ENCODE measurements at regions not wholly inside any gene's neighbourhood (a gene's known extent, or its start where the extent isn't known, plus 50 kb on each side); places are given as distances from the start of the nearest gene placed in this dataset.

GRCh38 chr5:79182141-79182540 is 53.8 kb upstream of the JMY start:
- peaks cover 18% of the 10 kb centered on the region for H3K4me1 ChIP-seq (ENCODE audit: control insufficient read depth, insufficient read depth, low read length)

GRCh38 chr5:79183011-79183410 is 52.9 kb upstream of the JMY start:
- DNase-seq (ENCODE audit: low read depth) = no peak
- Histone ChIP-seq H3K9ac (ENCODE audit: low read length) (no peak overlapping the region), H3K9me3 (ENCODE audit: control insufficient read depth, low read length) (no peaks in the 10 kb centered on the region), H3K4me1 (ENCODE audit: control insufficient read depth, insufficient read depth, low read length) (peaks cover 18% of the 10 kb centered on the region), H3K4me3 (ENCODE audit: low read length) (no peak overlapping the region), H3K27me3 (replicated peaks; ENCODE audit: control insufficient read depth, insufficient read depth, low read length) (no peaks in the 10 kb centered on the region), H3K36me3 (ENCODE audit: control insufficient read depth, insufficient read depth, low read length, severe bottlenecking) (no peaks in the 10 kb centered on the region)

More at GRCh38 chr5:79182141-79182540, 53.8 kb upstream of the JMY start:
- Histone ChIP-seq H3K36me3 (ENCODE audit: control insufficient read depth, insufficient read depth, low read length, severe bottlenecking) (no peaks in the 10 kb centered on the region), H3K4me3 (ENCODE audit: low read length) (no peak overlapping the region), H3K27me3 (replicated peaks; ENCODE audit: control insufficient read depth, insufficient read depth, low read length) (no peaks in the 10 kb centered on the region), H3K9me3 (ENCODE audit: control insufficient read depth, low read length) (no peaks in the 10 kb centered on the region), H3K9ac (ENCODE audit: low read length) (no peak overlapping the region)
- peak; percentile 14 for DNase-seq (ENCODE audit: low read depth)

- Histone ChIP-seq H3K4me3 (ENCODE audit: low read length) (no peak overlapping the region), H3K36me3 (ENCODE audit: control insufficient read depth, insufficient read depth, low read length, severe bottlenecking) (no peaks in the 10 kb centered on the region), H3K9ac (ENCODE audit: low read length) (no peak overlapping the region), H3K9me3 (ENCODE audit: control insufficient read depth, low read length) (no peaks in the 10 kb centered on the region), H3K27me3 (replicated peaks; ENCODE audit: control insufficient read depth, insufficient read depth, low read length) (no peaks in the 10 kb centered on the region), H3K4me1 (ENCODE audit: control insufficient read depth, insufficient read depth, low read length) (peaks cover 18% of the 10 kb centered on the region)
- no peak for DNase-seq (ENCODE audit: low read depth)
Measured at GRCh38 chr5:79183617-79184016, 52.3 kb upstream of the JMY start.

- Histone ChIP-seq H3K27me3 (replicated peaks; ENCODE audit: control insufficient read depth, insufficient read depth, low read length) (no peaks in the 10 kb centered on the region), H3K4me3 (ENCODE audit: low read length) (no peak overlapping the region), H3K36me3 (ENCODE audit: control insufficient read depth, insufficient read depth, low read length, severe bottlenecking) (no peaks in the 10 kb centered on the region), H3K9ac (ENCODE audit: low read length) (no peak overlapping the region), H3K4me1 (ENCODE audit: control insufficient read depth, insufficient read depth, low read length) (peaks cover 21% of the 10 kb centered on the region), H3K9me3 (ENCODE audit: control insufficient read depth, low read length) (no peaks in the 10 kb centered on the region)
- DNase-seq (ENCODE audit: low read depth) = peak; percentile 35
Measured at GRCh38 chr5:79186021-79186420, 49.9 kb upstream of the JMY start.
